ENCODE measurements at regions not wholly inside any gene's neighbourhood (a gene's known extent, or its start where the extent isn't known, plus 50 kb on each side); places are given as distances from the start of the nearest gene placed in this dataset.
A peak's percentile ranks its signal among the peaks of the same experiment; 100 is the strongest.
"Not testable (repeated sequence)": the region's sequence is repeated elsewhere in the genome, so short reads cannot be mapped to it uniquely, and the experiment has no call there.

DNA sequence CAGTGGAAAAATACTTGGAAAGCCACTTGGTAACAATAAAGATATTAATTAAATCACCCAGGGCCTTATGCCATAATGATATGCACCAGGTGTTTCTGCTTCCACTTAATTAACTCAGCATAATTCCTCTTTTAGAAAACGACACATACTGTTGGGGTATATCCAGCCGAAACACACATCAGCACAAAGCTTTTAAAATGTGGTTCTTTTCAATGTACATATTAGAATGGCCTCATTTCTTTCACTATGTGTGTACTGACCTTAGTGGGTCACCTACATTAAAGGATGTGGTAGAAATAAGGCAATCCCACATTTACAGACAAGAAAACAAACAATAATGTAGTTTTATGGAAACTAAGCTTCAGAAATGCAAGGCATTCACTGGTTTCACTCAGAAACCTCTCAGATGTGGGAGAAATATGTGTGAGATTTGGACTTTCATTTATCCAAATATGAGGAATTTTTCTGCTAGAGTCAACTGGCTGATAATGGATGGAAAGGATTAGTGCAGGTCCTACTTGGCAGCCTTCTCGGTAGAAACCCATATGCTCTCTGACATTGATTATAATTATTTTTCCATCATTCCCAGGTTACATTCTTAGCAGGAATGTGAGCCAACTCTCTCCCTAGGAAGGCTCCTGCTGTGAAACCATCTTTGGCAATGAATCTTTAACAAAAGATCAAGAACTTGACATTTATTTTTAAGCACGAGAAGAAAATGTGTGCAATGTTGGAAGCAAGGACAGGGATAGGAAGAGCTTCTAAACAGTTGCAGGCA is 66.7 kb upstream of the DHX40 start:
- Mint-ChIP-seq H3K27me3 (ENCODE audit: low read depth) (no peaks in the 10 kb centered on the region), H3K27ac (peak overlapping the region; percentile 16 to 81 (median 79)), H3K4me1 (peaks cover 28% of the 10 kb centered on the region), H3K36me3 (ENCODE audit: low read depth) (no peaks in the 10 kb centered on the region), H3K9me3 (no peaks in the 10 kb centered on the region), H3K4me3 (no peak overlapping the region)
- TF ChIP-seq, protein P1, sequence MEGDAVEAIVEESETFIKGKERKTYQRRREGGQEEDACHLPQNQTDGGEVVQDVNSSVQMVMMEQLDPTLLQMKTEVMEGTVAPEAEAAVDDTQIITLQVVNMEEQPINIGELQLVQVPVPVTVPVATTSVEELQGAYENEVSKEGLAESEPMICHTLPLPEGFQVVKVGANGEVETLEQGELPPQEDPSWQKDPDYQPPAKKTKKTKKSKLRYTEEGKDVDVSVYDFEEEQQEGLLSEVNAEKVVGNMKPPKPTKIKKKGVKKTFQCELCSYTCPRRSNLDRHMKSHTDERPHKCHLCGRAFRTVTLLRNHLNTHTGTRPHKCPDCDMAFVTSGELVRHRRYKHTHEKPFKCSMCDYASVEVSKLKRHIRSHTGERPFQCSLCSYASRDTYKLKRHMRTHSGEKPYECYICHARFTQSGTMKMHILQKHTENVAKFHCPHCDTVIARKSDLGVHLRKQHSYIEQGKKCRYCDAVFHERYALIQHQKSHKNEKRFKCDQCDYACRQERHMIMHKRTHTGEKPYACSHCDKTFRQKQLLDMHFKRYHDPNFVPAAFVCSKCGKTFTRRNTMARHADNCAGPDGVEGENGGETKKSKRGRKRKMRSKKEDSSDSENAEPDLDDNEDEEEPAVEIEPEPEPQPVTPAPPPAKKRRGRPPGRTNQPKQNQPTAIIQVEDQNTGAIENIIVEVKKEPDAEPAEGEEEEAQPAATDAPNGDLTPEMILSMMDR (IDR thresholded peaks at IDR 0.05; ENCODE audit: unreplicated experiment in 3 of 3) = no peak

DNA sequence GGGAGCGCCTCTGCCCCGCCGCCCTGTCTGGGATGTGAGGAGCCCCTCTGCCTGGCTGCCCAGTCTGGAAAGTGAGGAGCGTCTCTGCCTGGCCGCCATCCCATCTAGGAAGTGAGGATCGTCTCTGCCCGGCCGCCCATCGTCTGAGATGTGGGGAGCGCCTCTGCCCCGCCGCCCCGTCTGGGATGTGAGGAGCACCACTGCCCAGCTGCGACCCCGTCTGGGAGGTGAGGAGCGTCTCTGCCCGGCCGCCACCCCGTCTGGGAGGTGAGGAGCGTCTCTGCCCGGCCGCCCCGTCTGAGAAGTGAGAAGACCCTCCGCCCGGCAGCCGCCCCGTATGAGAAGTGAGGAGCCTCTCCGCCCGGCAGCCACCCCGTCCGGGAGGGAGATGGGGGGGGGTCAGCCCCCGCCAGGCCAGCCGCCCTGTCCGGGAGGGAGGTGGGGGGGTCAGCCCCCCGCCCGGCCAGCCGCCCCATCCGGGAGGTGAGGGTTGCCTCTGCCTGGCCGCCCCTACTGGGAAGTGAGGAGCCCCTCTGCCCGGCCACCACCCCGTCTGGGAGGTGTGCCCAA is 65.2 kb upstream of the DHX40 start:
- not testable (repeated sequence) for H3K9me3 Mint-ChIP-seq; H3K27me3 Mint-ChIP-seq (ENCODE audit: low read depth); H3K36me3 Mint-ChIP-seq (ENCODE audit: low read depth); H3K27ac Mint-ChIP-seq; H3K4me3 Mint-ChIP-seq
- peaks cover 15% of the 10 kb centered on the region for H3K4me1 Mint-ChIP-seq

DNA sequence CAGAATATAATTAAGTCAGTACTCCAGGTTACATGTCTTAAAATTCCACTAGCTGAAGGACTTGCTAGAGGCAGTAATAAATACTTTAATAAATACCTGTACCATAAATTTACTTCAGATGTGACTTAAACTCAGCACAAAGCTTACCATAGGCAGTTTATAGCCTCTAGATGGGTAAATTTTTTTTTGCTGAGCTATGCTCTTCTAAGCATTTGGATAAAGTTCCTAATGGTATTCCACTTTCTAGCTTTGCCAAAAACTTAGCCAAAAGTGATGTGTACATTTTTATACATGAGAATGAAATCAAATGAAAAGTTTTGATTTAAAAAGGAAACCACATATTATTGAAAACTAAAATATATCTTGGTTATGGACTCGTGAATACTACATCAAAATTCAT is 63.7 kb upstream of the DHX40 start:
- H3K36me3 Mint-ChIP-seq (ENCODE audit: low read depth) = no peaks in the 10 kb centered on the region
- H3K27me3 Mint-ChIP-seq (ENCODE audit: low read depth) = peaks cover 8% of the 10 kb centered on the region
- peaks cover 11% of the 10 kb centered on the region for H3K4me1 Mint-ChIP-seq
- no peaks in the 10 kb centered on the region for H3K9me3 Mint-ChIP-seq
- H3K4me3 Mint-ChIP-seq = no peak overlapping the region
- TF ChIP-seq, protein P1 (IDR thresholded peaks at IDR 0.05; ENCODE audit: unreplicated experiment in 3 of 3) = no peak
- no peak overlapping the region for H3K27ac Mint-ChIP-seq

DNA sequence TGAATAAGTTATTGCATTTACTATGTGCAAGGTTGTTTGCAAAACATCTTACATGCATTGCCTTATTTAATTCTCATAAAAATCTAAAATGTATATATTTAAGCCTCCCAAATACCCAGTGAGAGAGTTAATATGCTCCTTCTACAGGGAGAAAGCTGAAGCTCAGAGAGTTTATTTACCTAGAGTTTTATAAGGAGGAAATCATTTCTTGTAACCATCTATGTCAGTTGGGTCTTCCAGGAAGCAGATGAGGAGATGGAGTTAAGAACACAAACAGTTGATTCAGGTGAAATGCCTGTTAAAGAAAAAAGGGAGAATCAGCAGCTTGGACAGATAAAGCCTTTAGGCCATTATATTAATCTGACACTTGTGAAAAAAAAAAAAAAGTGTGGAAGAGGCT is 62.6 kb upstream of the DHX40 start:
- TF ChIP-seq, protein P1 (IDR thresholded peaks at IDR 0.05; ENCODE audit: unreplicated experiment in 3 of 3) = no peak
- H3K36me3 Mint-ChIP-seq (ENCODE audit: low read depth) = no peaks in the 10 kb centered on the region
- H3K4me1 Mint-ChIP-seq = peaks cover 9% of the 10 kb centered on the region
- peaks cover 8% of the 10 kb centered on the region for H3K27me3 Mint-ChIP-seq (ENCODE audit: low read depth)
- H3K27ac Mint-ChIP-seq = no peak overlapping the region
- H3K4me3 Mint-ChIP-seq = no peak overlapping the region
- H3K9me3 Mint-ChIP-seq = no peaks in the 10 kb centered on the region

DNA sequence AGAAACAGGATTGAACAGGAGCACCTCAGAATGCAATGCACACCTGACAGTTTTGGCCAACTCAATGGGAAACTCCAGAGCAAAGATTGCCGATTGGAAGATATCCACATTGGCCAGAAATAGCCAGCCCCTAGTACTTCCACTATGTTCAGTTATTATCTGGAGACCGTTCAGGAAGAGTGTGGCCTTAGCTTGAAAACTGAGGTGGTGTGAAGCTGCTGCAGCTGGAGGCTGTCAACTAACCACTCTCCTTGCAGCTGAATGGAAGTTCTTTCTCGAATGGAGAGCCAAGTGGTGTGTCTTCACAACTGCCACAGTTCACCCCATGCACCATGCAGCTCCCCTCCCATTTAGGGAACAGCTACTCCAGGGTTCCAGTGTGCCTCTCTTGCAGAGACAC is 61.9 kb upstream of the DHX40 start:
- H3K9me3 Mint-ChIP-seq = no peaks in the 10 kb centered on the region
- H3K4me3 Mint-ChIP-seq = no peak overlapping the region
- peaks cover 8% of the 10 kb centered on the region for H3K27me3 Mint-ChIP-seq (ENCODE audit: low read depth)
- TF ChIP-seq, protein P1 (IDR thresholded peaks at IDR 0.05; ENCODE audit: unreplicated experiment in 3 of 3) = no peak
- H3K27ac Mint-ChIP-seq = no peak overlapping the region
- no peaks in the 10 kb centered on the region for H3K36me3 Mint-ChIP-seq (ENCODE audit: low read depth)
- H3K4me1 Mint-ChIP-seq = peaks cover 9% of the 10 kb centered on the region

DNA sequence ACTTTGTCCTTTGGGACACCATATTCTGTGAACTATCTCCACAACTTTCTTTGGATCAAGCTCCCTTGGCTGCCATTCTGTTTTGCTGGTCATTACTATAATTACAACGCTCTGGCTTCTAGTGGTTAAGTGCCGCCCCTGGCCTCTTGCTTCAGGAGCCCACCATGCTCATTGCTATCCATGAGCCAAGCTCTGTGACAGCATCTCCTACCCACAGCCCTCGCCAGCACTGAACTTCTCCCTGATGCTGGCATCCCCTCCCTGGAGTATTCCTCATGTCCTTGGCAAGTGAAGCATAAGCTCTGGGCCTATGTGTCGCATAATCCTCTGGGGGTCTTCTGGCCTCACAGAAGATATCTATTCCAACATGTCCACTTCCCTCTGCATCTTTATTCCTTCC is 60.6 kb upstream of the DHX40 start:
- TF ChIP-seq, protein P1 (IDR thresholded peaks at IDR 0.05; ENCODE audit: unreplicated experiment in 3 of 3) = no peak
- Mint-ChIP-seq H3K4me1 (no peaks in the 10 kb centered on the region), H3K27ac (no peak overlapping the region), H3K4me3 (no peak overlapping the region), H3K9me3 (no peaks in the 10 kb centered on the region), H3K36me3 (ENCODE audit: low read depth) (no peaks in the 10 kb centered on the region), H3K27me3 (ENCODE audit: low read depth) (peaks cover 8% of the 10 kb centered on the region)

All from nephron (organoid).